HG03571 (cell line): ENCODE measurements at regions not wholly inside any gene's neighbourhood (a gene's known extent, or its start where the extent isn't known, plus 50 kb on each side); places are given as distances from the start of the nearest gene placed in this dataset.
"Not testable (repeated sequence)": the region's sequence is repeated elsewhere in the genome, so short reads cannot be mapped to it uniquely, and the experiment has no call there.

Experiments
- ATAC-seq: cut with Tn5 transposase; IDR thresholded peaks from one replicate; pipeline ENCODE4 v1.9.1; 2021; ENCODE audit not compliant: unreplicated experiment

GRCh38 chr13:65830411-65831205, 1399.5 kb downstream of the PCDH9 start:
- no peak for ATAC-seq

GRCh38 chr13:65829241-65830008, 1400.7 kb downstream of the PCDH9 start:
- ATAC-seq = no peak

DNA sequence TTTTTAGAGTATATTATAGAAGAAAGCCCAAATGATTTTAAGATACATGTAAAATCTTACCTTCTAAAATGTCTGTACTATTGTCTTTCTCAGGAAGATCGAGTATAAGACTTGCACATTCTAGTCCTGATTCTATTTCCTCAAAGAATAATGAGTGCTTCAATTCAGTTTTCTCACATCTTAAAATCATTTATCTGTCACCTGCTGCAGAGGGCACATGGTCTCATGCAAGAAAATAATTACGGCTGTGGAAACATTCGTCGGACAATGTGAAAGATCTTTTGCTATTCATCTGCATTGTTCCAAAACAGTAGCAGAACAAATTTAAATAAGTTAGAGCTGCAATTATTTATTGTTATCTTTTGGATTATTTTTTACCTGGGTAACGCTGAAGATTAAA, 1403.5 kb downstream of the PCDH9 start:
- no peak for ATAC-seq

DNA sequence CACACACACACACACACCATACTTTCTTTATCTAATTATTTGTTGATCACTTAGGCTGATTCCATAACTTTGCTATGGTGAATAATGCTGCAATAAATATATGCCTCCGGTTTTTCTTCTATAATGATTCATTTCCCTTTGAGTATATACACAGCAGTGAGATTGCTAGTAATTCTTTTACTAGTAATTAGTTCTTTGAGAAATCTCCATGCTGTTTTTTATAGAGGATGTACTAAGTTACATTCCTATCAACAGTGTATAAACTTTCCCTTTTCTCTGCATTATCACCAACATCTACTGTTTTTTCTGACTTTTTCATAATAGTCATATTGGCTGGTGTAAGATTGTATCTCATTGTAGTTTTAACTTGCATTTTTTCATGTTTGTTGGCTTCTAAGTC, 1405.1 kb downstream of the PCDH9 start:
- no peak for ATAC-seq

DNA sequence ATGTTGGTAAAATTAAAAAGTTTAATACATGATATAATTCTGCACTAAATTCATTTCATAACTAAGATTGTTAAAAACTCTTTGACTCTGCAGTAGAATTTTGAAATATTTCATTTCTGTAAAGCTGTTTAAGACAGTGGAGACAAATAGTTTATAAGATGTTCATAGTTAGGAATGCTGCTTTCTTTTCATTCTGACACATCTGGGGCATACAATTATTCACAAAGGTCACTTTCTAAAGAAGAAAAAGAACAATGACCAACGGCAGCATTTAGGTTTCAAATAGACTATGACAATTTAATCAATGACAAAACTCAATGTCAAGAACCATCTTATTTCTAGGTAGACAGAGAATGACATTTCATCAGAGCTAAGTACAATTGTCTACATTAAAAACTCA, 1422.1 kb downstream of the PCDH9 start:
- ATAC-seq = no peak

DNA sequence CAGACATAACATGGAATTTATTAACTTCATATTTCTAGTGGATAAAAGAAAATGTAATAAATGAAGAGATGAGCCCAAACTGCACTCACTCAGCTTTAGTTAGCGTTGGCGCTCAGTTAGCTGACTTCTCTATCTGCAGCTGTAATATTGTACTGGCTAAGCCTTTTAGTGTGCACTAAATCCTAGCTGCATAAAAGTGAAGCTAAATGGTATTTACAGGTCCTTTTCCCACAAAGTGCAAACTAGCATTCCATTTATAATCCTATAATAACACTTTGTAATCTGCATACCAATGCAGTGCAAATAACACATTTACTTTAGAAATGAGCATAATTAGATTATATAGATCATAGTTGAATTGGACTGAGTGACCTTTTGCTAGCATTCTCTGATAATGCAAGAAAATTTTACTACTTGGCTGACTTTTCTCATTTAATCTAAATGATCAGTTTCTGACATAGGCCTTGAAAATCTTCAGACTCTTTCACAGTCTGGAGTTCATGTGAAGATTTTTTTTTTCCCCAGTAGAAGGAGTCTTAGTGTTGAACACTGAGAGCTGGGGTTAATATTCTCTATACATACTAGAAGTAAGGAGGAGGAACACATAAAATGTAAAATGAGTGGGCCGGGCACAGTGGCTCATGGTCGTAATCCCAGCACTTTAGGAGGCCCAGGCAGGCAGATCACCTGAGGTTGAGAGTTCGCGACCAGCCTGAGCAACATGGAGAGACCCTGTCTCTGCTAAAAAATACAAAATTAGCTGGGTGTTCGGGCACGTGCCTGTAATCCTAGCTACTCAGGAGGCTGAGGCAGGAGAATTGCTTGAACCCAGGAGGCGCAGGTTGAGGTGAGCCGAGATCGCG, 1426.4 kb downstream of the PCDH9 start:
- ATAC-seq = no peak

DNA sequence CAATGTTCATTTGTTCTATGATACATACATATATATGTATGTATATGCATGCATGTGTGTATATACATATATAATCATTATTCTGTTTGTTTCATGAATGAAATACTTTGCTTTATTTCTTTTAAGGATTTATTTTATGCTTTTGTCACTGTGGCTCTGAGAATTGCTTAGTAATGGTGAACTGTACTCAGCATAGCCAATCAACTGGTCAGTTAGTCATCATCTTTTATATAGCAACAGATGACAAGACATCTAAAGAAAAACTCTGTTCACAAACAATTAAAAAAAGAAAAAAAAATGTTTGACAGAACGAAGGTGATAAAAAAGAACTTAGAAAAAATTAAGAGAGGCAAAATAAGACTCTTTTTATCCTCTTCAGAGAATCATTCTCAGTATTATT, 1440.3 kb downstream of the PCDH9 start:
- no peak for ATAC-seq

DNA sequence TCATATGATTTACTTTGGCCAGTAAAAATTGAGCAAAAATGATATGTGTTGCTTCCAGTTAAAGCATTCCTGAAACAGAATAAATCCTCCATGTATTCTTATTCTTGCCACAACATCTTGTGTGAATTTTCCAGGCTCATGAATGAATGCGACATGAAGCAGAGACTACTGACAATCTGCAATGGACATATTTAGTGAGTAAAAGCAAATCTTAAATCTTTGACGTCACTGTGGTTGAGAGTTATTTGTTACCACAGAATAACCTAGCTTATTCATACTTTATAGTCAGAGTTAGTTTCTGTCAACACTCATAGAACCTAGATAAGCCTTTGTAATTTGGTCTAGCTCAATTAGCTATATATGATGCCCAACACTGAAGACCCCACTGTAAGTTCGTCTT, 1443.1 kb downstream of the PCDH9 start:
- ATAC-seq = no peak

DNA sequence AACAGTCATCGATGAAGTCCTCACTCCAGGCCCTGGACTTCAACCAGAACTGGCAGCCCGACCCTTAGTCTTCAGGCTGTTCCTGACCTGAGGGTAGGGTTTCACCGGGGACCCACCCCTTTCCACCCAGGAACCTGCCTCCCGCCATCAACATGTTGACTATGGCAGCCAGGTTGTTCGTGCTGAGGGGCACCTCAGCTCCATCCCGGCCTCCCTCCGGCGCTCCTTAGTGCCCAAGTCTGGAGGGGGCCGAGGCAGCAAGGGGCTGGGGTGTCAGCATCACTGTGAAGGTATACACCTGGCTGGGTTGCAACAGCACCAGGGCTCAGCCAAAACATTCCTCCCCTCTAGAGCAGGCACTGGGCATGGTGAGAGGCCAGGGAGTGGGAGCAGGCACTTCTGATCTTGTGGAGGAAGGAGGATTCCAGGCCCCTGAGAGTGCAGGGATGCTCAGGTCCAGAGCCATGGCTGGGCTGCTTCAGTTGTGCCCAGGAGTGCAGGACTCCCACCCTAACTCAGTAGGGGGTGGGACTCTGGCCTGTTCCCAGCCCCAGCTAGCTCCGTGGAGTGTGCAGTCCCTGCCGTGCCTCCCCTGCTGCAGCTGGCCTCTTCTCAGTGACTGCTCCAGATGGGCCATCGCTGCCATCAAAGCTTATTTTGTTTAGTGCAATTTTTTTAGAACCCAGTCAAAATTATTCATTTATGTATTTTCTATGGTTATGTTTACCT, 1445.9 kb downstream of the PCDH9 start:
- no peak for ATAC-seq

DNA sequence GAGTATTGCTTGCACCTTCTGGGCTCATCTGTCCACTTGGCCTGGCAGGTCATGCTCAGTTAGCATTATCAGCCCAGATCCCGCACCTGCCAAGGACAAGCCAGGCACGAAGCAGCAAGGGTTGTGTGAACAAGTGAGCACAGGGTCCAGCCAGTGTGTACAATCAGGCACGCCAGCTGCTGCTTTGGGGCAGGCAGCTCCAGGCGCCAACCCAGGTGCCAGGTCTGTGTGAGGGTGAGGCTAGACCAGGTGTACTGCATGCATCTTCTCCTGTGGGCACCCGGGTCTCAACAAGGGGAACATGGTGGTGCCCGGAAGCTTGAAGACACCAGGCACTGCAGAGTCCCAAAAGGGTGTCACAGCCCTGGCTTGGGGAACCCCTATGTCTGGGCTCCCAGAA, 1446.8 kb downstream of the PCDH9 start:
- no peak for ATAC-seq

- not testable (repeated sequence) for ATAC-seq
These were observed 1458.3 kb downstream of the PCDH9 start for GRCh38 chr13:65771704-65772313.

- no peak for ATAC-seq
These were observed 1461.6 kb downstream of the PCDH9 start for GRCh38 chr13:65768545-65768944.

DNA sequence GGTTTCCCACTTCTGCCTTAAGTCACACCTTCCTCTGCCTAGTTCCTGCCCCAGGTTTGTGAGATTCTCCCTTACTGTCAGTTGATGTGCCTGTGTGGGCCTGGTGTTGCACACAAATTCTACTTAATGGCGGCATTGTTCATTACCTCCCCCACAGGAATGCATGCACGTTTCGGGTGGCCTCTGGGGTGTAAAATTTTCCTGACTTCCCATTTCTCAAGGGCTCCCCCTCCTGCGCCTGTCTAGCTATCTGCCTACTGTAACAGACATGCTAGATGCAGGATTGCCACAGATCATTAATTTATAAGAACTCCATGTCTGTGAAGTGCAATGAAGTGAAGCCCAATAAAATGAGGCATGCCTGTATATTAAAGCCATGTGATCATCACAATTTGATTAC, 1466.3 kb downstream of the PCDH9 start:
- no peak for ATAC-seq

DNA sequence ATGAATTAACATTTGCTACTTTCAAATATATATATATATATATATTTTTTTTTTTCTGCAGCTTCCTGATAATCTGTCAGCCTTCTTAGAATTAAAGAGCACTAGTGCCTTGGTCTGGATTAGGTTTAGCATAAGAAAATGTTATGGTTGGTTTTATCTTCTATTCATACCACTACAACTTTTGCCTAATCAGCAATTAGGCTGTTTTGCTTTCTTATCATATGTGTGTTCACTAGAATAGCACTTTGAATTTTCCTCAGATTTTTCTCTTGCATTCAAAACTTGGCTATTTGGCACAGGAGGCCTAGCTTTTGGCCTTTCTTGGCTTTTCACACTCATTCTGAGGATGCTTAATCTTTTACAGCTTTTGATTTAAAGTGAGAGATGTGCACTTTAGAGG, 1468.1 kb downstream of the PCDH9 start:
- no peak for ATAC-seq

GRCh38 chr13:65756071-65756671, 1474.0 kb downstream of the PCDH9 start:
- no peak for ATAC-seq

GRCh38 chr13:65748227-65748626, 1481.9 kb downstream of the PCDH9 start:
- ATAC-seq = no peak

- ATAC-seq = no peak
These were observed 1483.7 kb downstream of the PCDH9 start for GRCh38 chr13:65746406-65746921.

DNA sequence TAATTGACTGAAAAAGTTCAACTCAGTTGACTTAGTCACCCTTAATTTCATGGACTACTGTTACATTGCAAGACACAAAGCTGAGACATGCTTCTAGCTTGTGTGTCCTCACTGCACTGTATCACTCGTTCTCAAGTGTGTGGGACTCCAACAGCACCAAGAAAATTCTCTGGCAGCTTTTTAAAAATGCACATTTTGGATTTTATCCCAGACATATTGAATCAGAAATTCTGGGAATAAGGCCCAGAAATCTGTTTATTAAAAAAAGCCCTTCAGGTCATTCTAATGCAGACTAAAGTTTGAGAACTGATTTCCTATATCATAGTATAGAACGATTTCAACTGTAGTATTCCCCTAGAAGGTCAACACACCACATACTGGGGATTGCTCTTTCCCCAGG, 1485.3 kb downstream of the PCDH9 start:
- no peak for ATAC-seq

GRCh38 chr13:65733110-65733509, 1497.0 kb downstream of the PCDH9 start:
- ATAC-seq = no peak

DNA sequence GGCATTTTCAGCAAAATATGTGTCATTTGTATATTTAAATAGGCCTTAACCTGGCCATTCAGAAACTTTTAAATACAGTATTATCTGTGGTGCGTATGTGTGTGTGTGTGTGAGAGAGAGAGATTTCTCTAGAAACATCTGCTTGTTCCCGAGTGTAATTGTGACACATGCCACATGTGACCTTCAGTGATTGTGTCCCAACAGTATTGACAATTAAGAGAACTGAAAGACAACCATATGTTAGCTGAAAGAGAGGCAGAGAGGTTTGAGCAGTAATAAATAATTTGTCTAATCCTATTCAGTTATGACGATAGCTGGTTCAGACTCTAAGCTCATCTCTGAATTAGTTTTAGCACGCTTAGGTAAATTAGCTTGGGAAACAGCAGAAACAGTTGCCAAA, 1503.1 kb downstream of the PCDH9 start:
- ATAC-seq = no peak
